C4-2B (cell line): ENCODE measurements at regions not wholly inside any gene's neighbourhood (a gene's known extent, or its start where the extent isn't known, plus 50 kb on each side); places are given as distances from the start of the nearest gene placed in this dataset.

ENCODE experiments used
- CTCF ChIP-seq: fragments of 450-650 bp; conservative IDR thresholded peaks from 2 replicates; pipeline ENCODE4 v1.5.1; 2017; ENCODE audit warnings: mild to moderate bottlenecking
- ZFX ChIP-seq: fragments of 450-650 bp; IDR thresholded peaks from 2 replicates; pipeline ENCODE4 v1.6.1; 2017

- TF ChIP-seq CTCF = no peak
- TF ChIP-seq ZFX = no peak
These were observed 236.4 kb upstream of the SP4 start for GRCh38 chr7:21191321-21192073.
